KBM-7 (cell line): ENCODE measurements at regions not wholly inside any gene's neighbourhood (a gene's known extent, or its start where the extent isn't known, plus 50 kb on each side); places are given as distances from the start of the nearest gene placed in this dataset.

Source experiments
- DNase-seq: peaks from one replicate; pipeline ENCODE4 v3.0.0-alpha.2; 2015
- in situ Hi-C: fragments of 300-500 bp; cut with MboI; formaldehyde crosslinking; loops from 2 replicates; pipeline ENCODE4 v1.14.3; 2020; ENCODE audit warnings: low sequenced_read_pairs, low pct_unique_long_range_greater_than_20kb, mixed read lengths

GRCh38 chr1:193680924-193681316 lies 494.5 kb upstream of the B3GALT2 start:
- in situ Hi-C loops, result no loop called here
- no peak for DNase-seq

GRCh38 chr1:193680247-193680923 lies 494.0 kb upstream of the B3GALT2 start:
- no peak for DNase-seq
- in situ Hi-C loops, result no loop called here

GRCh38 chr1:193677874-193678273 lies 491.5 kb upstream of the B3GALT2 start:
- in situ Hi-C loops, result no loop called here
- no peak for DNase-seq

GRCh38 chr1:193676996-193677549 lies 490.7 kb upstream of the B3GALT2 start:
- DNase-seq, result no peak

GRCh38 chr1:193674292-193674944 lies 488.0 kb upstream of the B3GALT2 start:
- in situ Hi-C loops, result no loop called here
- DNase-seq, result no peak

More at GRCh38 chr1:193676996-193677549, 490.7 kb upstream of the B3GALT2 start:
- in situ Hi-C loops, result no loop called here

- DNase-seq, result no peak
- in situ Hi-C loops, result no loop called here
Observed at GRCh38 chr1:193666485-193667083, 480.2 kb upstream of the B3GALT2 start.

GRCh38 chr1:193663965-193664364 lies 477.6 kb upstream of the B3GALT2 start:
- in situ Hi-C loops, result no loop called here
- no peak for DNase-seq

GRCh38 chr1:193662030-193662429 lies 475.6 kb upstream of the B3GALT2 start:
- DNase-seq, result no peak
- in situ Hi-C loops, result no loop called here

- in situ Hi-C loops, result no loop called here
- no peak for DNase-seq
Observed at GRCh38 chr1:193661385-193661784, 475.0 kb upstream of the B3GALT2 start.

GRCh38 chr1:193660428-193660827 lies 474.0 kb upstream of the B3GALT2 start:
- DNase-seq, result no peak
- in situ Hi-C loops, result no loop called here

GRCh38 chr1:193658691-193659090 lies 472.3 kb upstream of the B3GALT2 start:
- DNase-seq, result no peak

GRCh38 chr1:193658081-193658480 lies 471.7 kb upstream of the B3GALT2 start:
- in situ Hi-C loops, result no loop called here
- DNase-seq, result no peak

More at GRCh38 chr1:193658691-193659090, 472.3 kb upstream of the B3GALT2 start:
- in situ Hi-C loops, result no loop called here

- DNase-seq, result no peak
- in situ Hi-C loops, result no loop called here
Observed at GRCh38 chr1:193657552-193657951, 471.1 kb upstream of the B3GALT2 start.

GRCh38 chr1:193656841-193657240 lies 470.4 kb upstream of the B3GALT2 start:
- in situ Hi-C loops, result no loop called here
- no peak for DNase-seq

- in situ Hi-C loops, result no loop called here
- no peak for DNase-seq
Observed at GRCh38 chr1:193654951-193655735, 468.7 kb upstream of the B3GALT2 start.

GRCh38 chr1:193649587-193649986 lies 463.2 kb upstream of the B3GALT2 start:
- in situ Hi-C loops, result no loop called here
- DNase-seq, result no peak

- in situ Hi-C loops, result no loop called here
- DNase-seq, result no peak
Observed at GRCh38 chr1:193634876-193635275, 448.5 kb upstream of the B3GALT2 start.

- in situ Hi-C loops, result no loop called here
- DNase-seq, result peak; percentile 16
Observed at GRCh38 chr1:193634470-193634869, 448.1 kb upstream of the B3GALT2 start.

GRCh38 chr1:193633991-193634390 lies 447.6 kb upstream of the B3GALT2 start:
- in situ Hi-C loops, result no loop called here
- no peak for DNase-seq
